HG03469 (cell line): ENCODE measurements at regions not wholly inside any gene's neighbourhood (a gene's known extent, or its start where the extent isn't known, plus 50 kb on each side); places are given as distances from the start of the nearest gene placed in this dataset.
"Not testable (repeated sequence)": the region's sequence is repeated elsewhere in the genome, so short reads cannot be mapped to it uniquely, and the experiment has no call there.

ENCODE experiments used
- ATAC-seq: cut with Tn5 transposase; IDR thresholded peaks from one replicate; pipeline ENCODE4 v1.9.1; 2021; ENCODE audit warnings: mild to moderate bottlenecking, moderate library complexity, moderate number of reproducible peaks; ENCODE audit not compliant: unreplicated experiment

DNA sequence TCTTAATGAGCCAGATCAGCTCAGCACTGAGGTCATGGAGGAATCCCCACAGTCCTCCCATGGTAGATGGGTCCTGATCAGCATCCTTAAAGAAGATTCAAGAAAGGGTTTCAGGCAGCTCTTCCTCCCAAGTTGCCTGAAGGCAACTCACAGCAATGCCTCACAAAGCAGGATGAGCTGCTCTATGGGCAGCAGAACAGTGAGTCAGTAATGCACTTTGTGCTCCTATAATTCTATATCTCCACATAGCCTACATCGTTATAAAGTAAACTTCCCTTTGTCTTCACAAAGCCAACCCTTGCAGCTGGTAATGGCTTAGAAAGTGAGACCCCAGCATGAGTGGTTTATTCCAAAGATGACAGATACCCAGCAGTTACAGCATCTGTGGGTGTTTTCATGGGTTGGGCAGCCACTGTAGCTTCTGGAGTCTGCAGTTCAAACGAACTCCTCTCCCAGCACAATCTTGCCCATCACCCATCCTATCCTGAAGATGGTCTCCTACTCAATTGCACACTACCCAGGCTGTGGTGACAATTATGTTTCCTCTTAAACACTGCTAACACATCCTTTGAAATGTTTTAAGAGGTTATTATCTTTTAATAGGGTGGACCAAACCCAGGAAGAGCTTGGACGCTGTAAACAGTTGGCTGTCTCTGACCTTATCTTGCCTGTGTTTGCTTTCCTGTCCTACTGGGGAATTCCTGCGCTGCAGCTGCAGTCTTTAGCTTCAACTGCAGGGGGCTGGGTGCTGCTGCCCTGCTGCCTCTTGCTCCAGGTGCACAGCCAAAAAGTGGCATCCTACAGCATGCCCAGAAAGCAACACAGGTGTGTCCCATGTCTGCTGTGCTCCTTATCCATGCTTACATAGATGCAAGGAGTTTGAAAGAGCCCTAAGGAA lies 286.9 kb downstream of the ANAPC1 start:
- not testable (repeated sequence) for ATAC-seq

DNA sequence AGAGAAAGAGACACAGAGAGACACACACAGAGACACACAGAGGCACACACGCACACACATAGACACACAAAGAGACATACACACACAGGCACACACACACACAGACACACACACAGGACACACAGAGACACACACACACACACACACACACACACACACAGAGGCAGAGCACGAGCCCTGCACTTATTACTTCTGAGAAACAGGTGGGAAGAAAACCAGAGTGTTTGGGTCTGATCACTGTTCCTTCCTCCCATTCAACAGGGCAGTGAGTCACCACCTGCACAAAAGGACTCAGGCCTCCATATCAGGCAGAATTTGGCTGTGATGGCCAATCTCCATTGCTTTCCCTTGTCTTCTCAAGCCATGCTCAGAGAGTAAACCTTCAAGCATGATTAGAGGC lies 285.0 kb downstream of the ANAPC1 start:
- not testable (repeated sequence) for ATAC-seq

DNA sequence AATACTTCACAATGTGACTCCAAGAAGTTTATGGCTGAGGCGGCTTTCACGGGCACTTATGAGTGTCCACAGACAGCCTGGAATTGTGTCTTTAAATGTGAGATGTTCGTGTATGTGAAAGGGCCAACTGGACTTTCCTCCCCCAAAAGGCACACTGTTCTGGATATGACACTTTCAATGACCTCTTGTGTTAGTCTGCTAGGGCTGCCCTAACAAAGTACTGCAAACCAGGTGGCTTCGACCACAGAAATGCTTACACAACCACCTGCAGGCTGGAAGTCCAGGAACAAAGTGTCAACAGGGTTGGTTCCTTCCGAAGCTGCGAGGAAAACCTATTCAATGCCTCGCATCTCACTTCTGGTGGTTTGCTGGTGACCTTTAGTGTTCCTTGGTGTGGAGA lies 281.7 kb downstream of the ANAPC1 start:
- not testable (repeated sequence) for ATAC-seq

DNA sequence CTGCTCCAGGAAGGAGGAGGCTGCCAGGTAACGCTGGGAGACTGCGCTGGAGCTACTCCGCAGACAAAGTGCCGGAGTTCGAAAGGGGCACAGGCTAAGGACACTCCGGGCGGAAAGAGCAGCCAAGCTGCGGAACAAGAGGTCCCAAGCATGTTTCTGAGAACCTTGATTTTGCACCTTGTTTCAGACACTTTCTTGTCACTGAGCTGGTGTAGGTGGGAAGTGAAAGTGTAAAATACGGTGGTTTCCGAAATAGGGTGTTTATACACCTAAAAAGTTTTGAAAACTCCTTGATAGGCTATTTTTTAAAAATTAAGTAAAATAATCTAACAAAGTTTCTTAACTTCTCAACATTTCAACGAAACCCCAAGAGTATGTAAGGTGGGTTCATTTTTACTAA lies 278.2 kb downstream of the ANAPC1 start:
- ATAC-seq = not testable (repeated sequence)

DNA sequence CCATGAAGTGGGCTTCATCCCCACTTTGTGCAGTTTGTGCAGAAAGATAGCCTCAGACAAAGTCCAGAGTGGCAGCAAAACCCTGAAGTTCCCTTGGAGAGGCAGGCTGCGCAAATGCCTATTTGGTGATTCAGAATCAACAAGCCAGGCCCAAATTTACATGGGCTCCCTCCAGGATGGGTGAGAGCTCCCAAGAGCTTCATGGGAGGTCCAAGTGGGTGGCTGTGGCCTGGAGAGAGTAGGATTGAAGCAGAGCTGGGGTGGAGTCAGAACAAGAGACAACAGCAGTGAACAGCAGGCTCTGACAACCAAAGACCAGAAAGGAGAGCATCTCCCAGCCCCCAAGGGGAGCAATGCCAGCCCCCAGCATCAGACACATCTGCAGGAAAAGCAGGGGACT lies 277.4 kb downstream of the ANAPC1 start:
- not testable (repeated sequence) for ATAC-seq

DNA sequence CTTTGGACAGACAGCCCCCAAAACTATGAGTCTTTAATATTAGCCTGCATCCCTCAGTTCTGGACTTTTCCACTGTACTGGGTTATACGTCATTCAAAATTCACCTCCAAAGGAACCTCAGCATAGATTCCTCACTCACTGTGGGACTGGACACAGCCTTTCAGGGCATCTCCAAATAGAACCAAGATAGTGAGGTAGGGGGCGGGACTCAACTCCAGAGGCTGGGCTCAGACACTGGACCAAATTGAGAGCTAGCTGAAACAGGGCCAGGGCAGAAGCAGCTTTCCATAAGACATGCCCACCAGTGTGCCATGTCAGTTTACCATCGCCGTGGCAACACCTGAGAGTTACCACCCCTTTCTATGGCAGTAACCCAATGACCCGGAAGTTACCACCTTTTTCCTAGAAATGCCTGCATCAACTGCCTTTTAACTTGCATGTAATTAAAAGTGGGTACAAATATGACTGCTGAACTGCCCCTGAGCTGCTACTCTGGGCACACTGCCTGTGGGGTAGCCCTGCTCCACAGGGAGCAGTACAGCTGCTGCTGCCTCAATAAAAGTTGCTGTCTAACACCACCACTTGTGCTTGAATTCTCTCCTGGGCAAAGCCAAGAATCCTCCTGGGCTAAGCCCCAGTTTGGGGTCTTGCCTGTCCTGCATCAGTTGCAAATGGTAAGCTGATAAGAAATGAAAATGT lies 274.7 kb downstream of the ANAPC1 start:
- not testable (repeated sequence) for ATAC-seq

DNA sequence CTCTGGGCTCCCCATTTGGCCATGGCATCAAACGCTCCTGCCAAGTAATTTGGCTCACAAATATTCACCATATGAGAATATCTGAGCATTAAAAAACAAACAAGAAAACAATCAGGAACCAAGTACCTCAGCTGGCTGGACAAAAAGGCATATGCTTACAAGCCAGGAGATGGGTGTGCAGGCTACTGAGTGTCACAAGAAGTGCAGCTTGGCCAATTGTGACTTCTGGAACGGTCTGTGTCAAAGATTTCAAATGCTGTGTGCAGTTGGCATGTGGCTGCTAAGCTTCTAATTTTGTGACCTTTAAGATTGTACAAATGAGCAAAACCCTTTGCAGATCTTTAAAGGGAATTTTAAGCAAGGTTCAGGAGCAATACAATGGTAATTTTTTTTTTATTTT lies 274.0 kb downstream of the ANAPC1 start:
- ATAC-seq = not testable (repeated sequence)

DNA sequence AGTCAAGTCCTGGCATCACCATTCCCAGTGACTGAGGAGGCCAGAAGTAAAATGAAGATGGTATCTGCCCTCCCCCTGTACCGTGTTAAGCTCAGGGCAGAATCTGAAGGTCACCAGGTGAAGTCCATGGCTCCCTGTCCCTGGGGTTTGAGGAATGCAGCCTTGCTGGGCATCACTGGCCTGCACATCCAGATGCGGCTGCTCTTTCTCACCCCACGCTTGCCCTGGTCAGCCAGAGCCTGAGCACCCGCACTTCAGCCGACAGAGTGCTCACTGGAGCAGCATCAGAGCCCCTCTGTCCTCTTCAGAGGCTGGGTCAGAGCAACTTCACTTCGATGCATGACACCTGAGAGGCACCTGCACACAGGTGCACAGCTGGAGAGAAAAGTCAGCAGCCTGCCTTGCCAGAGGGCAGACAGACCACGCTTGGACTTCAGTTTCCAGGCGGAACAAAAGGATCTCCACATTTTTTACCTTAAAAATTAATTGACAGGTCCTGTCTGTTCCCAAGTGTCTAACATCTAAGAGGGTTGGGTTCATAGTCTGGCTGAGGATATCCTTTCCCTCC lies 267.3 kb downstream of the ANAPC1 start:
- no peak for ATAC-seq

DNA sequence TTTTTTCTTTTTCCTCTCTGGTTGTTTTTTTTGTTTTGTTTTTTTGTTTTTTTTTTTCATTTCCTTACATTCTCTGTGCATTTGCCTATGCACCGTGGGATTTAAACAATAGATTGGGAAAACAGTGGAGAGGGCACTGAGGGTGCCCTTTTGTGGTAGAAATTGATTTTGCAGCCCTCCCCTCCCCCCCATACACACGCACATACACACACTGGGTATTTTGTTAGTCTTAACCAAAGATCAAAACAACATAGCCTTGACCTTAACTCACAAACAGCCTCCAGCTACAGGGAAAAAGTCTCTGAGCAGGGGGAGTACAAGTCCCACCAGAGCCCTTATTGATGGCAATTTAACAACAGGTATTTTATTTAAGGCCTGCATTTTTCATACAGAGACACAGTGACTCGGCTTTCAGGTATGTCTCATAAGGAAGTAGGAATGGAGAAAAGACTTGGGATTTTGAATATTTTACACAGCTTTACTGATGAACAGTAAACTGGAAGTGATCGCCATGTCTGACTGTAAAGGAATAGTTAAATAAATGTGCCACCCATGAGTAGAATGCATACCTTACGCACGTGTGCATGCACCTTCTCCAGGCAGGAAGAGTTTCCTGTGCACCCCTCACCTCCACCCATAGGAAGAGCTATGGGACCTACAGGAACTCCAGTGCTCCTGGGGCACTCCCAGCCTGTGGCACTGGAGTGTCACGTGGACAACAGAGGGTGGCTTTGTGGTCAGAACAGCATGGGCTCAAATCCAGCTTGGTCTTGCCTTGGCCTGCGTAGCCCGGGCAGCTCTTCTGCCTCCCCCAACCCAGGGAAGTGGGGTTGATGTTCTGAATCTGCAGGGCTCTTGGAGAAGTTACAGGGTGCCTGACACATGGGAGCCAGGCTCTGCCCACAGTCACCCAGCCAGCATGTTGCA lies 266.4 kb downstream of the ANAPC1 start:
- ATAC-seq = no peak

DNA sequence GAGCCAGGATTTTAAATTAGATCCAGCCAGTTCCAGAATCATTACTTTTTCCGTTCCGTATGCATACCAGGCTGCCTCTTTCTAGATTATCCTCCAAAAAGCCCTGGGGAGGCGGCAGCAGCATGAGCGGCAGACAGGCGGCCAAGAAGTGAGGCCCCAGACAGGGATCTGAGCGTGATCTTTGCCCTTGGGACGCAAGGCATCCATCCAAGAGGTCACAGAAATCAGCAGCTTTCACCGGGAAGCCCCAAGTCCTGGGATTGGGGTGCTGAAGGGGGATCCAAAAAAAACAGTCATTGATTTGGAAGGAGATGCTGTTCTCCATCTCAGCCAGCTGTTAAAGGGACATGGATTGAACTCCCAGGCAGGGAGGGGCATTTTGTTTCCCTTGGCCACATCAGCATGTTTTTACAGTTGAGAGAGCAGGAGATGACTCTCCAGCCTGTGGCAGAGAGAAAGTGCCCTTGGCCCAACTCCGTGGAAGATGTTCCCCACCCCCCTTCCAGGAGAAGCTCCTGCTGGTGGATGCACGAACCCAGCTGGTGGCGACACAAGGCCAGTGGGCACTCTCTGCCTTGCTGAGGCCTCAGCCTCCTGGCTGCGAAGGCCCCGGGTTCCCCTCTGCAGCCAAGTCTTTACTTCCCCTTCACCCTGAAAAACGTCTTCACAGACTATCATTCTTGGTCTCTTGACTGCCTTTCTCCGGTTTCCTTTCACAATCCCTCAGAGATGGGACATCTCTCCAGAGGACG lies 265.6 kb downstream of the ANAPC1 start:
- no peak for ATAC-seq

DNA sequence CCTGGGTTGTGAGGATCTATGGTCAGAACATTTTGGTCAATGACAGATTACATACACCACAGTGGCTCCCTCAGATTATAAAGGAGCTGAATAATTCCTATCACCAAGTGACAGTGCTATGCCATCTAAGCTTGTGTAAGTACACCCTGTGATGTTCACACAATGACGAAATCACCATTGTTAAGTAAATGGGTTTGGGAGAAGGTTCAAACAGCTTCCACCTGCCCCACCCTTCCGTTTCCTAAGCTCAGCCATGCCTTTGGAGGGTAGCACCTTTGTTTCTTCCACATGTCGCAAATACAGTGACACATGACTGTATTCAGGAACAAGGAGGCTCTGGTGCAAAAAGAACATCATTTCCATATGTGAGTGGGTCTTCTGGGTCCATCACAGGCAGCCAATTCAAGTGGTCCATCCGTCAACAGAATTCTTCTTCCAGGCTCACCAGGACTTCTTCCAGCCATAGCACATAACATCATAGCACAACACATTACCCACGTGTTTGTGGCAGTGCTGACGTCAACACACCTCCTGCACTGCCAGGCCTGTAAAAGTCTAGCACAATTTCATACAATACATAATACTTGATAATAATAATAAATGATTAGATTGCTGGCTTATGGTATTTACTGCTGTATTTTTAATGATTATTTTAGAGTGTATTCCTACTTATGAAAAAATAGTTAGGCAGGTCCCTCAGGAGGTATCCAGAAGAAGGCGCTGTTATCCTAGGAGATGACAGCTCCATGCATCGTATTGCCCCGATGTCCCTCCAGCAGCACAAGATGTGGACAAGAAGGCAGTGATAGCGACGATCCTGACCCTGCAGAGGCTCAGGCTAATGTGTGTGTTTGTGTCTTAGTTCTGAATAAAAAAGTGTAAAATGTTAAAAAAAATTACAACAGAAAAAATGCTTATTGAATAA lies 264.8 kb downstream of the ANAPC1 start:
- no peak for ATAC-seq

DNA sequence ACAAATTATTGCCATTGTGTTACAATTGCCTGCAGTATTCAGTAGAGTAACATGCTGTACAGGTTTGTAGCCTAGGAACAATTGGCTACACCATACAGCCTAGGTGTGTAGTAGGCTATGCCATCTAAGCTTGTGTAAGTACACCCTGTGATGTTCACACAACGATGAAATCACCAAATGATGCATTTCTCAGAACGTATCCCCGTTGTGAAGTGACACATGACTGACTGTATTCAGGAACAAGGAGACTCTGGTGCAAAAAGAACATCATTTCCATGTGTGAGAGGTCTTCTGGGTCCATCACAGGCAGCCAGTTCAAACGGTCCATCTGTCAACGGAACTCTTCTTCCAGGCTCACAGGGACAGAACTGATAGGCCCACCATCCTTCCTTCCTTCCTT lies 263.7 kb downstream of the ANAPC1 start:
- no peak for ATAC-seq

DNA sequence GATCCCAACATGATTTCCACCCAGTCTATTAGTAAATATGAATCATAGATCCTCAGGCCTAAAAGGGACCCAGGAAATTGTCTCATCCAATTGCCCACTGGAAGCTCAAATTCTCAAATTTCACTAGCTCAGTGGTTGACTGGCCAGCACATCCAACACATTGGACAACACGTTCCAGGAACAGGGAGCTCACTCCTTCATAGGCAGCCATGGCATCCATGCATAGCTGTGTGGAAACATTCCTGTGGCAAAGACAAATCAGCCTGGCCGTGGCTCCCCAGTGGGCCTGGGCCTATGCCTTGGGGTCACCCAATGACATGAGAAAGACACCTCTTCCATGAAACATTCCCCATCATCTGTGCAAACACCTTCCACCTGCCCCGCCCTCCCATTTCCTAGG lies 261.1 kb downstream of the ANAPC1 start:
- ATAC-seq = no peak

DNA sequence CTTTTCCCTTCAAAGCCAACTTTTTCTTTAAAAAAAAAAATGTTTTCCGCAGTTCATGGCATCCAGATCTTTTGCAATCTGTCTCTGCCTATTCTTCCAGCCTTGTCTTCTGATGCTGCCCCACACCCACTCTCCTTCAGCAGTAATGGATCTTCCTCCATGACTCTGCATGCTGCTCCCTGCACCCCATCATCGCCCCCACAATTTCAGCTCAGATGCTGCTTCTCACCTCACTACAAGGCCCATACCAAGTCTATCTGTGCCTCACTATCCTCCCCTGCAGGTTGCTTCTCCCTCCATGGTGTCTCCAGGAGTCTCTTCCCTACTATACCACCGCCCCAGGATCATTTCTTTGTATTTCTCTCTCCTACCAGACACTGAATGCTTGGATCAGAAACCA lies 260.6 kb downstream of the ANAPC1 start:
- ATAC-seq = no peak

DNA sequence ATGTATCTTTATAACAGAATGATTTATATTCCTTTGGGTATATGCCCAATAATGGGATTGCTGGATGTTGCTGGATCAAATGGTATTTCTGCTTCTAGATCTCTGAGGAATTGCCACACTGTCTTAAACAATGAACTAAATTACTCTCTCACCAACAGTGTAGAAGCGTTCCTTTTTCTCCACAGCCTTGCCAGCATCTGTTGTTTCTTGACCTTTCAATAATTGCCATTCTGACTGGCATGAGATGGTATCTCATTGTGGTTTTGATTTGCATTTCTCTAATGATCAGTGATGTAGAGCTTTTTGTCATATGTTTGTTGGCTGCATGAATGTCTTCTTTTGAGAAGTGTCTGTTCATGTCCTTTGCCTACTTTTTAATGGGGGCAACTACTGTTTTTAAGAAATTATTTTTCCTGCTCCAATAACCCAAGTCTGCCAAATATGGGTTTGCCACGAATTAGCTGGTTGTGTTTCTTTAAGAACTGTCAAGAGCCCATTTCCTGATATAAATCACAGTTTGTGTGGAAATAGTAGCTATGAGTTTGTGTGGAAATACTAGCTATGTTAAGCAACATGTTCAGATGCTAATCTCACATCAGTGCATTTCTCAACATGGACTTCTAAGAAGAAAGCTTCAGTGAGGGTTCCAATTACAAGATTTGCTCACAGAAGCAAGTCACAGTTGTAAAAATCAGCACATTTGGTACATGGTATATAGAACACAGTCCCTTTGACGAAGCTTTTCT lies 259.4 kb downstream of the ANAPC1 start:
- ATAC-seq = no peak

DNA sequence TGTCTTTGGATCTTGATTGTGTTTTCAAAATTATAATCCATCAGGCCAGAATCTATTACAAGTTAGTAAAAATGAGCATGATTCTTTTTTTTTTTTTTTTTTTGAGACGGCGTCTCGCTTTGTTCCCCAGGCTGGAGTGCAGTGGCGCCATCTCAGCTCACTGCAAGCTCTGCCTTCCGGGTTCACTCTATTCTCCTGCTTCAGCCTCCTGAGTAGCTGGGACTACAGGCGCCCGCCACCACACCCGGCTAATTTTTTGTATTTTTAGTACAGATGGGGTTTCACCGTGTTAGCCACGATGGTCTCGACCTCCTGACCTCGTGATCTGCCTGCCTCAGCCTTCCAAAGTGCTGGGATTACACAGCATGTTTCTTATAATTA lies 258.8 kb downstream of the ANAPC1 start:
- not testable (repeated sequence) for ATAC-seq

DNA sequence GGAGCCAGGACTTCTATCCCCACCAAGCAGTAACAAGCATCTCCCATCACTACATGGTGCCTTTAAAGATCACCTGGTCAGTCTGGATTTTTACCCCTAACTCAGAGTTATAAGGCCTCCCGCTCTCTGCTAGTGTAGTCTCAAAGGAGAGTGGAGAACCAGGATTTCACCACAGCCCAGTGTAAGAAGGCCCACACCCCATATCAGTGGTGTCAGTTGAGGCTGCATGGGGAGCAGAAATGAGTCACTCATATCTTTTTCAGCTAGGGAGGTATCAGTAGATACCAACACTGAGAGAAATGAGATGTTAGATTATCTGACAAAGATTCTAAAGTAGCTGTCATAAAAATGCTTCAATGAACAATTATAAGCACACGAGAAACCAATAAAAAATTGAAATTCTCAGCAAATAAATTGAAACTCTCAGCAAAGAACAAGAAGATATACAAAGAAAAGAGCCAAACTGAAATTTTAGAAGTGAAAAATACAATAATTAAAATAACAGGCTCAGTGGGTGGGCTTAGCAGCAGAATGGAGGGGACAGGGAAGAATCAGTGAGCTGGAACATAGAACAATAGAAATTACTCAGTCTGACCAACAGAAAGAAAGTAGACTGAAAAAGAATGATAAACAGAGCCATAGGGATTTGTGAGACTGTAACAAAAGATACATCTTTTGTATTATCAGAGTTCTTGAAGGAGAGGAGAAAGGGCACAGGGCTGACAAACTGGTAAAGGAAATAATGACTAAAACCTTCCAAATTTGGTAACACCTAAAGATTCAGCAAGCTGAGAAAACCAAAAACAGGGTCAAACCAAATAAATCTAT lies 257.7 kb downstream of the ANAPC1 start:
- no peak for ATAC-seq

DNA sequence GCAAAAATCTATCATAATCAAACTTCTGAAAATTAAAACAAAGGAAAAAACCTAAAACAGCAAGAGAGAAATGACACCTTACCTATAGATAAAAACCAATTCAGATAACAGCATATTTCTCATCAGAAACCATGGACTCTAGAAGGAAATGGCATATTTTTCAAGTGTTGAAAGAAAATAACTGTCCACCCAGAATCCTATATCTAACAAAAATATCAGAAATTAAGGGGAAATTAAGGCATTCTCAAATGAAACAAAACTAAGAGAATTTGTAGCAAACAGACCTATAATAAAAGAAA lies 257.2 kb downstream of the ANAPC1 start:
- ATAC-seq = no peak
